NCI-H1436 (cell line): ENCODE measurements at regions not wholly inside any gene's neighbourhood (a gene's known extent, or its start where the extent isn't known, plus 50 kb on each side); places are given as distances from the start of the nearest gene placed in this dataset.
A peak's percentile ranks its signal among the peaks of the same experiment; 100 is the strongest.
"Not testable (repeated sequence)": the region's sequence is repeated elsewhere in the genome, so short reads cannot be mapped to it uniquely, and the experiment has no call there.

Source experiments
- DNase-seq: peaks from one replicate; lab custom pipeline; 2025; lab: John Stamatoyannopoulos, UW

- DNase-seq: not testable (repeated sequence)
Measured at GRCh38 chr15:84094720-84095119, 140.9 kb upstream of the GOLGA6L4 start.

DNA sequence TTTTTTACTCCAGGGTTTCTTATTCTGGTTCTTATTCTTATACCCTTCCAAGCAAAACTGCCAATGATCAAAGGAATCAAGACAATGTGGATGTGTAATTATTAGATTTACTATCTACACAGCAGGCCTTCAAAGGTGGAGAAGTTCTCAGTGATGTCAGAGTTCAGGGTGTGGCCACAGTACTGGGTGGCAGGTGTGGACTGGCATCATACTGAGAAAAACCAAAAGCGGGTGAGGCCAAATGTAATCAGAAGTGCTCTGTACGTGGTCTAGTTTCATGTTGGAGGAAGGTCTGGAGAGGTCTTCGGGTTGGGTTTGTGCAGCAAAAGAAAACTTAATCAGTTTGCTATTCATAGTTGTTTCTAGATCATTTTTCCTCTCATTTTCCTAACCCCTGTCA is 138.5 kb upstream of the GOLGA6L4 start:
- not testable (repeated sequence) for DNase-seq

DNA sequence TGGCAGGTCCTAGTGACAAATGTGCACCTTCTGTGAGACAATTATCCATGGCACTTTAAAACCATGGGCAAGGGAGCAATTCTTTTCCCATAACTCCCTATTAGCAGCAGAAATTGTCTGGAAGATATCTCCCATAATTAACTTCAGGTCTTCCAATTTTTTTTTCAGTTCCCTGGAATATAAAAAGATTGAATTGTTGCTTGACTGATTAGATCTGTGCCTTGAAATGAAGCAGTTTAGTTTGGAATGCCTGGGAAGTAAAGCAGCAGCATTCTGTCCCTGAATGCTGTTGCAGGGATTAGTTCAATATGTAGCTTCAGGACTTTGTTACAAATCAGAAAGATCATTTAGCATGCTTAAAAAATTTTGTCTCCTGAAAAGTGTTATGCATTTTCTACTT is 137.0 kb upstream of the GOLGA6L4 start:
- no peak for DNase-seq

GRCh38 chr15:84099181-84099580 is 136.4 kb upstream of the GOLGA6L4 start:
- DNase-seq: no peak

GRCh38 chr15:84103345-84103744 is 132.2 kb upstream of the GOLGA6L4 start:
- DNase-seq: no peak

DNA sequence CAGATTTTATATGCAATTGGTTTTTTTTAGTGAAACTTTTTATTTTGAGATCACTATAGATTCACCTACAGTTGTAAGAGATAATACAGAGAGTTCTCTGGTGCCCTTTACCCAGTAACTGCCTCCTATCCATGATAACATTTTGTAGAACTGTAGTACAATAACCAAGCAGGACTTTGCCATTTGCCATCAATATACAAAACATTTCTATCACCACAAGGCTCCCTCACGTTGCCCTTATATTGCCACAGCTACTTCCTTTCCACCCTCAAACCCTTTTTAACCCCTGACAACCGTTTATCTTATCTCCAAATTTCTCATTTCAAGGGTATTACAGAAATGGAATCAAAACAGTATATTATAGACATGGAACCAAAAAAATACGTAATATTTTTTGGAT is 130.7 kb upstream of the GOLGA6L4 start:
- no peak for DNase-seq

GRCh38 chr15:84108728-84109127 is 126.8 kb upstream of the GOLGA6L4 start:
- no peak for DNase-seq

GRCh38 chr15:84111575-84111974 is 124.0 kb upstream of the GOLGA6L4 start:
- DNase-seq: no peak

DNA sequence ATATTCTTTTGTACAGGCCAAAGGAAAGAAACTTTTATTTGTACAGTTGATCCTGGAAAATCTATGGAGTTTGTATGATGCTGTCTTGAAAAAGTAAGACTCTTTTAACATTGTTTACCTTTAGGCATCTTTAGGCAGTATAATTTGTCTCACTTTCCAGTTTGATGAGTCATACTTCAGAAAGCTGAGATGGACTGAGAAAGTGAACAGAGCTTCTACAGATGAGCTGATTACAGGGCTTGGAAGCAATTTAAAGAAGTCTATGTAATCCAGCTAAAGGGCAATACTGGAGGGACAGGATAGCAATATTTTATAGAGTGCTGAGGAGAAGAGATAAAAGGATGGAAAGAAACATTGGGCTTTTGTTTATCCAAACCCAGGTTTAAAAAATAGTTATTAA is 123.5 kb upstream of the GOLGA6L4 start:
- no peak for DNase-seq

- DNase-seq: no peak
Measured at GRCh38 chr15:84113919-84114318, 121.7 kb upstream of the GOLGA6L4 start.

- not testable (repeated sequence) for DNase-seq
Measured at GRCh38 chr15:84114680-84115079, 120.9 kb upstream of the GOLGA6L4 start.

GRCh38 chr15:84119351-84119750 is 116.2 kb upstream of the GOLGA6L4 start:
- not testable (repeated sequence) for DNase-seq

DNA sequence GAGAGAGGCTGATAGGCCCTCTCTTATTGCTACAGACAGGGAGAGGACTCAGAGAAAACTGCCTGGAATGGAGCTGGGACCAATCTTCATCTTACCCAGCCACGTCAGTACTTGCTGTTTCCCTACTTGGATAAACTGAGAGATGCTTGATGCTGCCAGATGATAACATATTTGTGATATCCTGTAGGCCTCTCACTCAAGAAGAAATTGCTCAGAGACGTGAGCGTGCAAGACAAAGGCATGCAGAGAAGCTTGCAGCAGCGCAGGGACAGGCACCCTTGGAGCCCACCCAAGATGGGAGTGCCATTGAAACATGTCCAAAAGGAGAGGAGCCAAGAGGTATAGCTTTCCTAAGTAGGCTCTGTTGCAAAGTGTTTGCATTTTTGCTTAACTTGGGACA is 114.7 kb upstream of the GOLGA6L4 start:
- DNase-seq: not testable (repeated sequence)

GRCh38 chr15:84128706-84129105 is 106.9 kb upstream of the GOLGA6L4 start:
- not testable (repeated sequence) for DNase-seq

DNA sequence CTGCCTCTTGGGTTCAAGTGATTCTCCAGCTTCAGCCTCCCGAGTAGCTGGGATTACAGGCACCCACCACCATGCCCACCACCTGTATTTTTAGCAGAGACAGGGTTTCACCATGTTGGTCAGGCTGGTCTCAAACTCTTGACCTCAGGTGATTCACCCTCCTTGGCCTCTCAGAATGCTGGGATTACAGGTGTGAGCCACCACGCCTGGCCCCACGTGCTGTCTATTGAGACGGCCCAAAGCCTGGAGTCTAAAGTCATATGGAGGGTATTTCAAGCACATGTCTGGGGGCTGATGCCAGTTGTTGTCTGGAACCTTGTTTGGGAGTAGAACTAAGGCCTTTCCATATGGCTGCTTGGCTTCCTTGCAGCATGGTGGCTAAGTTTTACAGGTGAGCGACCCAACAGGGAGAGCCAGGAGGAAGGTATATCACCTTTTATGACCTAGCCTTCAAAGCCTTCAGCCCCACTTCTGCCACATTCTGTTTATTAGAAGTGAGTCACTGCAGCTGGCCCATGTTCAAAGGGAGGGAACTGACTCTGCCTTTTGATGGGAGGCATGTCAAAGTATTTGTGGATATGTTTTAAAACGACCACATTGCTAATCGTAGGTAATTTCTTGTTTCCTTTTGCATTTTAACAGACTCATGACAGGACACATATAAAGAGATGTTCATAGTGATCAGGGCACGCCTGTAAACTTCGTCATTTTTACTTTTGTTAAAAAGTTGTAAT is 105.3 kb upstream of the GOLGA6L4 start:
- DNase-seq: not testable (repeated sequence)

- not testable (repeated sequence) for DNase-seq
Measured at GRCh38 chr15:84135931-84136456, 99.6 kb upstream of the GOLGA6L4 start.

DNA sequence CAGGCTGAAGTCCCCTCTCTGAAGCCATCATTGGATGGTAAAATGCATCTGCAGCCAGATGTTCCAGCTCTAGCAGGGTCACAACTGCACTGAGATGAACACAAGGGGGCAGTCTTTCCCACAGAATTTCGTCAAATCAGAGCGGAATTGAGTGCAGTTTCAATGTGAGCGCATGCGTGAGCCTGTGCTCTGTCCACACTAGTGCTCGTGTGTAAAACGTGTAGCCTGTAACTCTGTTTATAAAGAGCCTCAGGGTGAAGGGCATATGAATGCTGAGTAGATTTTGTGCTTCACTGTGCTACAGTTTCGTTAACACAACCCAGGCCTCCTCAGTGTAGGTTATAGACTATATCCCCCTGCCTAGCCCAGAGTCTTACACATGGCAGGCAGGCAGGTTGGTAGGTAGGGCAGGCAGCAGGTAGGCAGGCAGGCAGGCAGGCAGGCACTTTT is 92.7 kb upstream of the GOLGA6L4 start:
- DNase-seq: peak; percentile 64

DNA sequence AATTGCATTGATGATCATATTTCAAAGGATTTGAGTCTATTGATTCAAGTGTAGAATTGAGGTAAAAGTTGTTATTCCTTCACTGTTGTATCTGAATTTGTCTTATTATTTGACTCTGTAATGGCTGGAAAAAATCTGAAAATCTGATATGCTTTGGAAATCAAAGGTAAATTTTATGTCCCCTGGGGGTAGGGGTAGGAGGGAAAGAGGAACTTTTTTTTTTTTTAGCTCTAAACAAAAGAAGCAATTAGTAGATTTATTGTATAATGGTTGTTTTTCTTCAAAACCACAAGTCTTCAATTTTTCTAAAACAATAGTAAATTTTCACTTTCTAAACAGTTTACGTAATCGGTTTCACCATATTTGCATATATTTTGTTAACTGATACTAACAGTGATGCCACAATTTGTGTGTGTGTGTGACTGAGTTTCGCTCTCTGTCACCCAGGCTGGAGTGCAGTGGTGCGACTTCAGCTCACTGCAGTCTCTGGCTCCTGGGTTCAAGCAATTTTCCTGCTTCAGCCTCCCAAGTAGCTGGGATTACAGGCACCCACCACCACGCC is 91.7 kb upstream of the GOLGA6L4 start:
- no peak for DNase-seq

GRCh38 chr15:84144946-84145345 is 90.6 kb upstream of the GOLGA6L4 start:
- not testable (repeated sequence) for DNase-seq

GRCh38 chr15:84146299-84146698 is 89.3 kb upstream of the GOLGA6L4 start:
- not testable (repeated sequence) for DNase-seq

- not testable (repeated sequence) for DNase-seq
Measured at GRCh38 chr15:84147307-84147706, 88.3 kb upstream of the GOLGA6L4 start.

GRCh38 chr15:84151205-84151931 is 84.2 kb upstream of the GOLGA6L4 start:
- no peak for DNase-seq
